ENCODE measurements at regions not wholly inside any gene's neighbourhood (a gene's known extent, or its start where the extent isn't known, plus 50 kb on each side); places are given as distances from the start of the nearest gene placed in this dataset.

DNA sequence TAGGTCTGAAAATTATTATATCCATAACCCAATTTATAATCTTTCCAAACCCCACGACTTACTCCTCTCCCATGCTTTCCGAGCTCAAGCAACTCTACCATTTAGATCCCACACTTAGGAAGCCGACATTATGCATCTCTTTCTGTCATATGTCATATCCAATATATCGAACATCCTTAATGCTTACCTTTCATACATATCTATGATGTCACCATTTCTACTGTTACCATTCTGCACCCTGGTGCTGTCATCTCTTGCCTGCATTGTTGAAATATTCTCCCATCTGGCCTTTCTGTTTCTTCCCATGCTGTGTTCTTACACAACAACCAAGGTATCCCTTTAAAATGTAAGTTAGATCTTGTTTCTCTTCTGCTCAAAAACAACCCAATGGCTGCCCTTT is 127.1 kb upstream of the MC4R start:
- H3K4me2 ChIP-seq: no peak overlapping the region
- no peak for TF ChIP-seq EHF (CRISPR knock-in tag; IDR thresholded peaks at IDR 0.05)
- no peak for TF ChIP-seq MYC (IDR thresholded peaks at IDR 0.05; ENCODE audit: borderline replicate concordance, low read length)
- no peak for TF ChIP-seq KDM5A (IDR thresholded peaks at IDR 0.05)
- TF ChIP-seq, protein P1, sequence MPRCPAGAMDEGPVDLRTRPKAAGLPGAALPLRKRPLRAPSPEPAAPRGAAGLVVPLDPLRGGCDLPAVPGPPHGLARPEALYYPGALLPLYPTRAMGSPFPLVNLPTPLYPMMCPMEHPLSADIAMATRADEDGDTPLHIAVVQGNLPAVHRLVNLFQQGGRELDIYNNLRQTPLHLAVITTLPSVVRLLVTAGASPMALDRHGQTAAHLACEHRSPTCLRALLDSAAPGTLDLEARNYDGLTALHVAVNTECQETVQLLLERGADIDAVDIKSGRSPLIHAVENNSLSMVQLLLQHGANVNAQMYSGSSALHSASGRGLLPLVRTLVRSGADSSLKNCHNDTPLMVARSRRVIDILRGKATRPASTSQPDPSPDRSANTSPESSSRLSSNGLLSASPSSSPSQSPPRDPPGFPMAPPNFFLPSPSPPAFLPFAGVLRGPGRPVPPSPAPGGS (IDR thresholded peaks at IDR 0.05): no peak
- TF ChIP-seq, protein P2, sequence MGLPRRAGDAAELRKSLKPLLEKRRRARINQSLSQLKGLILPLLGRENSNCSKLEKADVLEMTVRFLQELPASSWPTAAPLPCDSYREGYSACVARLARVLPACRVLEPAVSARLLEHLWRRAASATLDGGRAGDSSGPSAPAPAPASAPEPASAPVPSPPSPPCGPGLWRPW (IDR thresholded peaks at IDR 0.05): no peak
- no peak for TF ChIP-seq RFX5 (IDR thresholded peaks at IDR 0.05)
- TF ChIP-seq ESRRA (IDR thresholded peaks at IDR 0.05; ENCODE audit: borderline replicate concordance, low read length): no peak
- no peak for TF ChIP-seq CHD4 (IDR thresholded peaks at IDR 0.05; ENCODE audit: borderline replicate concordance)
- TF ChIP-seq CHD2 (IDR thresholded peaks at IDR 0.05; ENCODE audit: low read length, partially characterized antibody): no peak
- TF ChIP-seq E2F6 (IDR thresholded peaks at IDR 0.05; ENCODE audit: borderline replicate concordance, low read depth): no peak
- TF ChIP-seq PHF8 (IDR thresholded peaks at IDR 0.05; ENCODE audit: borderline replicate concordance, low read depth): no peak
- no peak for TF ChIP-seq HEYL (CRISPR knock-in tag; IDR thresholded peaks at IDR 0.05)
- TF ChIP-seq RARB (CRISPR knock-in tag; IDR thresholded peaks at IDR 0.05): no peak
- TF ChIP-seq EP300 (IDR thresholded peaks at IDR 0.05): no peak
- TF ChIP-seq, protein P3, sequence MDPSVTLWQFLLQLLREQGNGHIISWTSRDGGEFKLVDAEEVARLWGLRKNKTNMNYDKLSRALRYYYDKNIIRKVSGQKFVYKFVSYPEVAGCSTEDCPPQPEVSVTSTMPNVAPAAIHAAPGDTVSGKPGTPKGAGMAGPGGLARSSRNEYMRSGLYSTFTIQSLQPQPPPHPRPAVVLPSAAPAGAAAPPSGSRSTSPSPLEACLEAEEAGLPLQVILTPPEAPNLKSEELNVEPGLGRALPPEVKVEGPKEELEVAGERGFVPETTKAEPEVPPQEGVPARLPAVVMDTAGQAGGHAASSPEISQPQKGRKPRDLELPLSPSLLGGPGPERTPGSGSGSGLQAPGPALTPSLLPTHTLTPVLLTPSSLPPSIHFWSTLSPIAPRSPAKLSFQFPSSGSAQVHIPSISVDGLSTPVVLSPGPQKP (IDR thresholded peaks at IDR 0.05; ENCODE audit: low read depth, low read length): no peak
- no peak for TF ChIP-seq HOXB13 (CRISPR knock-in tag; IDR thresholded peaks at IDR 0.05; ENCODE audit: low read depth)
- no peak for TF ChIP-seq JUNB (IDR thresholded peaks at IDR 0.05)
- TF ChIP-seq FOSL2 (IDR thresholded peaks at IDR 0.05): no peak
- no peak for TF ChIP-seq FOSL2 (CRISPR knock-in tag; IDR thresholded peaks at IDR 0.05)
- no peak for TF ChIP-seq RAD21 (conservative IDR thresholded peaks at IDR 0.05 in 1 of 2, IDR thresholded peaks at IDR 0.05 in 1 of 2)
- DNase-seq (ENCODE audit: low read depth in 1 of 2, low spot score in 1 of 2) (no peak), ATAC-seq (no peak), FAIRE-seq (no peak)
- no peaks in the 10 kb centered on the region for H3K9me3 ChIP-seq
- no peak overlapping the region for H3K27ac ChIP-seq
- POLR2A ChIA-PET: no interaction called here
- CTCF ChIA-PET: no interaction called here
- H3K4me1 ChIP-seq: no peaks in the 10 kb centered on the region
- 53% methylated on average over 4 of the region's 4 CpGs for WGBS (ENCODE audit: missing lambda C conversion rate)
- H3K4me3 ChIP-seq: no peak overlapping the region

GRCh38 chr18:60500960-60501359 is 128.4 kb upstream of the MC4R start:
- no peak for ATAC-seq
- Histone ChIP-seq H3K9me3 (no peaks in the 10 kb centered on the region), H3K4me1 (no peaks in the 10 kb centered on the region), H3K27ac (no peak overlapping the region), H3K4me2 (no peak overlapping the region), H3K4me3 (no peak overlapping the region)
- POLR2A ChIA-PET: no interaction called here
- FAIRE-seq: no peak
- CTCF ChIA-PET: no interaction called here
- no peak for DNase-seq (ENCODE audit: low read depth in 1 of 2, low spot score in 1 of 2)
- 57% methylated on average over 2 of the region's 2 CpGs for WGBS (ENCODE audit: missing lambda C conversion rate)
- TF ChIP-seq MAFK (IDR thresholded peaks at IDR 0.05; ENCODE audit: partially characterized antibody): no peak

- H3K4me2 ChIP-seq: no peak overlapping the region
- WGBS (ENCODE audit: missing lambda C conversion rate): 32% methylated on average over 5 of the region's 5 CpGs
- ATAC-seq (no peak), DNase-seq (ENCODE audit: low read depth in 1 of 2, low spot score in 1 of 2) (no peak), FAIRE-seq (no peak)
- no peaks in the 10 kb centered on the region for H3K4me1 ChIP-seq
- no peak overlapping the region for H3K27ac ChIP-seq
- H3K4me3 ChIP-seq: no peak overlapping the region
- CTCF ChIA-PET: no interaction called here
- no peaks in the 10 kb centered on the region for H3K9me3 ChIP-seq
- POLR2A ChIA-PET: no interaction called here
- no peak for TF ChIP-seq SMC3 (IDR thresholded peaks at IDR 0.05)
- TF ChIP-seq POLR2A (IDR thresholded peaks at IDR 0.05; ENCODE audit: low read length): no peak
Observed at GRCh38 chr18:60502591-60502990, 130.0 kb upstream of the MC4R start.
